ENCODE measurements at regions not wholly inside any gene's neighbourhood (a gene's known extent, or its start where the extent isn't known, plus 50 kb on each side); places are given as distances from the start of the nearest gene placed in this dataset.

DNA sequence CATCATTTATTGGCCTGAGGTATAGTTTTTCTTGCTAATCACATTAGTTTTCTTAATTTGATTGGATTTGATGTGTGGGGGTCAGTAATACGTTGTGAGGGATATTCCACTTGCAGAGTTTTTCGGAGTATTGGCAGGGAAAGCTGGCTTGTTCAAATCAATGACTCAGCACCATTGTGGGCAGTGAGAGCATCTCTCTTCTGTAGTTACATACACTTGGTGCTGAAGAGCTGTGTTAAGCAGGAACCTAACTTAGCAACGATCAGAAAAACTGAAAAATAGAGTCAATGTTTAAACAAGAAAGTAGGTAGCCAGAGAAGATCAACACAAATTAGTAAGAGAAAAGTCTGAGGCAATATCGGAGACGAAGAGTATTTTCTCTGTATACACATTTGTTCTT is 344.6 kb upstream of the EDIL3 start:
- Mint-ChIP-seq H3K27me3 (ENCODE audit: unreplicated experiment) (no peaks in the 10 kb centered on the region), H3K9me3 (ENCODE audit: unreplicated experiment) (no peaks in the 10 kb centered on the region), H3K27ac (ENCODE audit: unreplicated experiment) (no peak overlapping the region), H3K36me3 (ENCODE audit: unreplicated experiment) (no peaks in the 10 kb centered on the region), H3K4me1 (ENCODE audit: low read depth, unreplicated experiment) (peaks cover 1% of the 10 kb centered on the region), H3K4me3 (ENCODE audit: unreplicated experiment) (no peak overlapping the region)
- TF ChIP-seq, protein P1, sequence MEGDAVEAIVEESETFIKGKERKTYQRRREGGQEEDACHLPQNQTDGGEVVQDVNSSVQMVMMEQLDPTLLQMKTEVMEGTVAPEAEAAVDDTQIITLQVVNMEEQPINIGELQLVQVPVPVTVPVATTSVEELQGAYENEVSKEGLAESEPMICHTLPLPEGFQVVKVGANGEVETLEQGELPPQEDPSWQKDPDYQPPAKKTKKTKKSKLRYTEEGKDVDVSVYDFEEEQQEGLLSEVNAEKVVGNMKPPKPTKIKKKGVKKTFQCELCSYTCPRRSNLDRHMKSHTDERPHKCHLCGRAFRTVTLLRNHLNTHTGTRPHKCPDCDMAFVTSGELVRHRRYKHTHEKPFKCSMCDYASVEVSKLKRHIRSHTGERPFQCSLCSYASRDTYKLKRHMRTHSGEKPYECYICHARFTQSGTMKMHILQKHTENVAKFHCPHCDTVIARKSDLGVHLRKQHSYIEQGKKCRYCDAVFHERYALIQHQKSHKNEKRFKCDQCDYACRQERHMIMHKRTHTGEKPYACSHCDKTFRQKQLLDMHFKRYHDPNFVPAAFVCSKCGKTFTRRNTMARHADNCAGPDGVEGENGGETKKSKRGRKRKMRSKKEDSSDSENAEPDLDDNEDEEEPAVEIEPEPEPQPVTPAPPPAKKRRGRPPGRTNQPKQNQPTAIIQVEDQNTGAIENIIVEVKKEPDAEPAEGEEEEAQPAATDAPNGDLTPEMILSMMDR (IDR thresholded peaks at IDR 0.05; ENCODE audit: partially characterized antibody, unreplicated experiment): no peak
- no peak for DNase-seq

DNA sequence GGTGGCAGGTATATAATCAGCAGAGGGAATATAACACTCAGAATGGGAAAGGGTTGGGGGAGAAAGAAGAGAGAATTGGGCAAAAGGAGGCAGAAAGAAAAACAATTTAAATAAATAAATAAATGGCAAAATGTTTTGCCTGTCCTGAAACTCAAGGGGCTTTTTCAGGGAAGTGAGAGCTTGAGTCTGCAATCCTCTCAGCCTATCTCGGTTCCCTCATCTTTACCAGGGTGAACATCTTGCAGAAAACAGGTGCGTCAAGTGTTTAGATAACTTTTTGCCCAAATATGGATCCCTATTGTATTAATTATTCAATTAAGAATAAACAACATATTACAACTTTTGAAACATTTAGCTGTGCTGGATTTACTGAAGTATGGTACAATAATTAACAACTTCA is 343.0 kb upstream of the EDIL3 start:
- H3K9me3 Mint-ChIP-seq (ENCODE audit: unreplicated experiment): no peaks in the 10 kb centered on the region
- TF ChIP-seq, protein P1 (IDR thresholded peaks at IDR 0.05; ENCODE audit: partially characterized antibody, unreplicated experiment): no peak
- DNase-seq: no peak
- H3K27me3 Mint-ChIP-seq (ENCODE audit: unreplicated experiment): no peaks in the 10 kb centered on the region
- no peak overlapping the region for H3K4me3 Mint-ChIP-seq (ENCODE audit: unreplicated experiment)
- H3K27ac Mint-ChIP-seq (ENCODE audit: unreplicated experiment): no peak overlapping the region
- H3K36me3 Mint-ChIP-seq (ENCODE audit: unreplicated experiment): no peaks in the 10 kb centered on the region
- peaks cover 1% of the 10 kb centered on the region for H3K4me1 Mint-ChIP-seq (ENCODE audit: low read depth, unreplicated experiment)

DNA sequence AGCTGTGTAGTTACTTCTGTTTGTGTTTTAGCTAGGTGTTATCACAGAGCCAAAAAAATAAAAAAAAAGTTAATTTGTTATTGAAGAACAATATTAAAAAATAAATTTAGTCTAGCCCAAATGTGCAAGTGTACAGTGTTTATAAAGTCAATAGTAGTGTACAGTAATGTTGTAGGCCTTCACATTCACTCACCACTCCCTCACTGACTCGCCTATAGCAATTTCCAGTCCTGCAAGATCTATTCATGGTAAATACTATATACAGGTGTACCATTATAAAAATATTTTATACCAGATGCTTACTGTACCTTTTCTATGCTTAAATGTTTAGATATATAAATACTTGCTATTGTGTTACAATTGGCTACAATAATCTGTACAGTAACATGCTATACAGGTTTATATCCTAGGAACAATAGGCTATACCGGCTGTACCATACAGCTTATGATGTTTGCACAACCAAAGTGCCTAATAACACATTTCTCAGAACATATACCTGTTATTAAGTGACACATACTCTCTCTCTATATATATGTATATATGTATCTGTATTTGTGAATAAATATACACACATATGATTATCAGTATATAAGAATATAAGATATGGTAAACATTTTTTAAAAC is 341.4 kb upstream of the EDIL3 start:
- no peak for DNase-seq
- no peaks in the 10 kb centered on the region for H3K36me3 Mint-ChIP-seq (ENCODE audit: unreplicated experiment)
- H3K9me3 Mint-ChIP-seq (ENCODE audit: unreplicated experiment): no peaks in the 10 kb centered on the region
- no peak overlapping the region for H3K4me3 Mint-ChIP-seq (ENCODE audit: unreplicated experiment)
- no peak overlapping the region for H3K27ac Mint-ChIP-seq (ENCODE audit: unreplicated experiment)
- H3K27me3 Mint-ChIP-seq (ENCODE audit: unreplicated experiment): no peaks in the 10 kb centered on the region
- peaks cover 1% of the 10 kb centered on the region for H3K4me1 Mint-ChIP-seq (ENCODE audit: low read depth, unreplicated experiment)
- TF ChIP-seq, protein P1 (IDR thresholded peaks at IDR 0.05; ENCODE audit: partially characterized antibody, unreplicated experiment): no peak

DNA sequence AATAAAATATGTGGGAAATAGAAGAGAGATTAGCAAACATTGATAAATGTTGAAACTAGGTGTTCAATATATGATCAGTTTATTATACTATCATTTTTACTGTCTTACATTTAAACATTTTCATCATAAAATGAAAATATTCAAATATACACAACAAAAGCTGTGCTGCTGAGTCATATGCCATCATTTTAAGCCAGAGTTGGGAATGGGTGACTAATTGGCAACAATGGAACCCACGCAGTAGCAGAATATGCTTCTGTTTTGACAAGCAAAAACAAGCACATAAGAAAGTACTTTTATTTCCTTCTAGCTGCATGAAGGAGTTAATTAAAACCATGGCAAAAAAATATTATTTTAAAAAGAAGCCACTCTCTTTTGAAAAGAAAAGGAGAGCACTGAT is 340.0 kb upstream of the EDIL3 start:
- Mint-ChIP-seq H3K9me3 (ENCODE audit: unreplicated experiment) (no peaks in the 10 kb centered on the region), H3K4me3 (ENCODE audit: unreplicated experiment) (no peak overlapping the region), H3K27me3 (ENCODE audit: unreplicated experiment) (no peaks in the 10 kb centered on the region), H3K4me1 (ENCODE audit: low read depth, unreplicated experiment) (peaks cover 1% of the 10 kb centered on the region), H3K36me3 (ENCODE audit: unreplicated experiment) (no peaks in the 10 kb centered on the region), H3K27ac (ENCODE audit: unreplicated experiment) (no peak overlapping the region)
- DNase-seq: no peak
- TF ChIP-seq, protein P1 (IDR thresholded peaks at IDR 0.05; ENCODE audit: partially characterized antibody, unreplicated experiment): no peak

DNA sequence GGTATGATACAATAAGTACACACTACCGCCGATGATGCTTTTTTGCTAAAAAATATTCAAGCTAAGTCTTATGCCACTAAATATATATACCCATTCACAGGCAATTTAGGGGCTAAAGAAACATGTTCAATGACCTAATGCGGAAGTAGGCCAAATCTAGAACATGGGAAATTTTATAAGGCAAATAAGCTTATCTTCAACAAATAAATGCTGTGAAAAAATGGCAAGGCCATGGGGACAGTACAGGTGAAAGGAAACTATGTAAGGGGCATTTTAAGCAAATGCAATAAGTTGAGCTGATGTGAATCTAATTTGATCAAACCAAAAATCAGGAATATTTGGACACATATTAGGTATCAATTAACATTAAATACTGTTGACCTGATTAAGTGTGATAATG is 339.5 kb upstream of the EDIL3 start:
- no peaks in the 10 kb centered on the region for H3K4me1 Mint-ChIP-seq (ENCODE audit: low read depth, unreplicated experiment)
- TF ChIP-seq, protein P1 (IDR thresholded peaks at IDR 0.05; ENCODE audit: partially characterized antibody, unreplicated experiment): no peak
- H3K36me3 Mint-ChIP-seq (ENCODE audit: unreplicated experiment): no peaks in the 10 kb centered on the region
- no peaks in the 10 kb centered on the region for H3K9me3 Mint-ChIP-seq (ENCODE audit: unreplicated experiment)
- H3K27me3 Mint-ChIP-seq (ENCODE audit: unreplicated experiment): no peaks in the 10 kb centered on the region
- no peak overlapping the region for H3K4me3 Mint-ChIP-seq (ENCODE audit: unreplicated experiment)
- DNase-seq: no peak
- no peak overlapping the region for H3K27ac Mint-ChIP-seq (ENCODE audit: unreplicated experiment)

All from glutamatergic neuron (in vitro differentiated cells).